ENCODE measurements at regions not wholly inside any gene's neighbourhood (a gene's known extent, or its start where the extent isn't known, plus 50 kb on each side); places are given as distances from the start of the nearest gene placed in this dataset.
A peak's percentile ranks its signal among the peaks of the same experiment; 100 is the strongest.

GRCh38 chr14:97156705-97157104 is 359.5 kb downstream of the VRK1 start (continued):
- TF ChIP-seq ZBTB11 (tag by site-specific recombination; conservative IDR thresholded peaks at IDR 0.05; ENCODE audit: low read depth): no peak
- TF ChIP-seq, protein P1, sequence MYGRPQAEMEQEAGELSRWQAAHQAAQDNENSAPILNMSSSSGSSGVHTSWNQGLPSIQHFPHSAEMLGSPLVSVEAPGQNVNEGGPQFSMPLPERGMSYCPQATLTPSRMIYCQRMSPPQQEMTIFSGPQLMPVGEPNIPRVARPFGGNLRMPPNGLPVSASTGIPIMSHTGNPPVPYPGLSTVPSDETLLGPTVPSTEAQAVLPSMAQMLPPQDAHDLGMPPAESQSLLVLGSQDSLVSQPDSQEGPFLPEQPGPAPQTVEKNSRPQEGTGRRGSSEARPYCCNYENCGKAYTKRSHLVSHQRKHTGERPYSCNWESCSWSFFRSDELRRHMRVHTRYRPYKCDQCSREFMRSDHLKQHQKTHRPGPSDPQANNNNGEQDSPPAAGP (tag by site-specific recombination; IDR thresholded peaks at IDR 0.05): peak; percentile 75

GRCh38 chr14:97158102-97158501 is 360.9 kb downstream of the VRK1 start:
- H3K4me3 ChIP-seq (ENCODE audit: low read depth, low read length): no peak overlapping the region
- H3K36me3 ChIP-seq (ENCODE audit: control insufficient read depth in 2 of 2, insufficient read depth in 1 of 2, low read length in 2 of 2): no peaks in the 10 kb centered on the region
- TF ChIP-seq ZNF214 (tag by site-specific recombination; IDR thresholded peaks at IDR 0.05; ENCODE audit: borderline replicate concordance) (no peak), ZNF544 (tag by site-specific recombination; IDR thresholded peaks at IDR 0.05) (no peak), ZNF561 (tag by site-specific recombination; IDR thresholded peaks at IDR 0.05; ENCODE audit: borderline replicate concordance) (no peak), ZNF394 (tag by site-specific recombination; IDR thresholded peaks at IDR 0.05; ENCODE audit: borderline replicate concordance) (no peak), ZNF121 (tag by site-specific recombination; IDR thresholded peaks at IDR 0.05) (no peak), ZNF449 (tag by site-specific recombination; IDR thresholded peaks at IDR 0.05) (no peak), ZNF335 (tag by site-specific recombination; conservative IDR thresholded peaks at IDR 0.05) (no peak), BCL11B (tag by site-specific recombination; IDR thresholded peaks at IDR 0.05; ENCODE audit: low read depth) (no peak), ELK4 (IDR thresholded peaks at IDR 0.05; ENCODE audit: borderline replicate concordance, low read depth, low read length) (no peak)
- H3K27ac ChIP-seq (ENCODE audit: extremely low read depth, low read depth, low read length): no peak overlapping the region
- peaks cover 3% of the 10 kb centered on the region; the same call in 1 of the 2 replicates for H3K4me1 ChIP-seq (ENCODE audit: control insufficient read depth, insufficient read depth, low read length)
- CTCF ChIA-PET: no interaction called here
- H3K9me3 ChIP-seq (ENCODE audit: control insufficient read depth, insufficient read depth, low read depth, low read length): no peaks in the 10 kb centered on the region
- POLR2A ChIA-PET: no interaction called here

GRCh38 chr14:97159124-97159523 is 361.9 kb downstream of the VRK1 start:
- no peak overlapping the region for H3K4me3 ChIP-seq (ENCODE audit: low read depth, low read length)
- TF ChIP-seq SETDB1 (IDR thresholded peaks at IDR 0.05; ENCODE audit: insufficient read length, low read length): peak; percentile 77
- no peak for TF ChIP-seq ZNF621 (tag by site-specific recombination; IDR thresholded peaks at IDR 0.05)
- peaks cover 3% of the 10 kb centered on the region; the same call in 1 of the 2 replicates for H3K4me1 ChIP-seq (ENCODE audit: control insufficient read depth, insufficient read depth, low read length)
- no peaks in the 10 kb centered on the region for H3K36me3 ChIP-seq (ENCODE audit: control insufficient read depth in 2 of 2, insufficient read depth in 1 of 2, low read length in 2 of 2)
- H3K9me3 ChIP-seq (ENCODE audit: control insufficient read depth, insufficient read depth, low read depth, low read length): no peaks in the 10 kb centered on the region
- POLR2A ChIA-PET: interaction anchor here (0.7 kb wide), 1 partner anchor 19 kb away, joined by 3 read pairs; no protein-coding TSS in a partner anchor
- H3K27ac ChIP-seq (ENCODE audit: extremely low read depth, low read depth, low read length): no peak overlapping the region
- CTCF ChIA-PET: interaction anchor here (0.6 kb wide), 1 partner anchor 1942 kb away, joined by 3 read pairs; no protein-coding TSS in a partner anchor
